ENCODE measurements at regions not wholly inside any gene's neighbourhood (a gene's known extent, or its start where the extent isn't known, plus 50 kb on each side); places are given as distances from the start of the nearest gene placed in this dataset.

DNA sequence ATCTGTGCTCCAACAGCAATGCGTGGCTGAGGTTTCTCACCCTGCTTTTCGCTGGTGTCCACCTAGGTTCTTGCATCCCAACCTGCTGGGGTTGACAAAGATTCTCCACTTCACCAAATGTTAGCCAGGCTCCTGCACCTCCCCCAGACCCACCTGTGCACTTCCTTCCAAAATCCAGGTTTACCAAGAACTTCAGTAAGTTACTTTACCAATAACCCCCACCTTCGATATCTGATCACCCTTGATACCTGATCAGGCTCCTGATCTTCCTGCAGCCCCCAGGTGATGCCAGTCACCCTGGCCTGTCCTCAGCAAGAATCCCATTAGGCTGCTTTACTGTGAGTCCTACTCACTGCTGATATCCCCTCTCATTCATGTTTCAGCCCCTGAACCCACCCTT, 1203.4 kb downstream of the TBC1D22A start:
- TF ChIP-seq, protein P1, sequence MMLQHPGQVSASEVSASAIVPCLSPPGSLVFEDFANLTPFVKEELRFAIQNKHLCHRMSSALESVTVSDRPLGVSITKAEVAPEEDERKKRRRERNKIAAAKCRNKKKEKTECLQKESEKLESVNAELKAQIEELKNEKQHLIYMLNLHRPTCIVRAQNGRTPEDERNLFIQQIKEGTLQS (IDR thresholded peaks at IDR 0.05): no peak
- TF ChIP-seq TCF7L2 (IDR thresholded peaks at IDR 0.05; ENCODE audit: borderline replicate concordance, extremely low read depth, insufficient read depth, insufficient read length) (no peak), POLR2AphosphoS5 (IDR thresholded peaks at IDR 0.05; ENCODE audit: low read depth, low read length) (no peak), EZH2phosphoT487 (IDR thresholded peaks at IDR 0.05; ENCODE audit: borderline replicate concordance) (no peak), EGR1 (IDR thresholded peaks at IDR 0.05; ENCODE audit: low read depth) (no peak), ZFX (IDR thresholded peaks at IDR 0.05) (no peak), SP1 (IDR thresholded peaks at IDR 0.05; ENCODE audit: low read depth) (no peak), ELF1 (IDR thresholded peaks at IDR 0.05; ENCODE audit: borderline replicate concordance, low read depth) (no peak)
- TF ChIP-seq, protein P2, sequence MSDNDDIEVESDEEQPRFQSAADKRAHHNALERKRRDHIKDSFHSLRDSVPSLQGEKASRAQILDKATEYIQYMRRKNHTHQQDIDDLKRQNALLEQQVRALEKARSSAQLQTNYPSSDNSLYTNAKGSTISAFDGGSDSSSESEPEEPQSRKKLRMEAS (IDR thresholded peaks at IDR 0.05): no peak
- TF ChIP-seq, protein P3, sequence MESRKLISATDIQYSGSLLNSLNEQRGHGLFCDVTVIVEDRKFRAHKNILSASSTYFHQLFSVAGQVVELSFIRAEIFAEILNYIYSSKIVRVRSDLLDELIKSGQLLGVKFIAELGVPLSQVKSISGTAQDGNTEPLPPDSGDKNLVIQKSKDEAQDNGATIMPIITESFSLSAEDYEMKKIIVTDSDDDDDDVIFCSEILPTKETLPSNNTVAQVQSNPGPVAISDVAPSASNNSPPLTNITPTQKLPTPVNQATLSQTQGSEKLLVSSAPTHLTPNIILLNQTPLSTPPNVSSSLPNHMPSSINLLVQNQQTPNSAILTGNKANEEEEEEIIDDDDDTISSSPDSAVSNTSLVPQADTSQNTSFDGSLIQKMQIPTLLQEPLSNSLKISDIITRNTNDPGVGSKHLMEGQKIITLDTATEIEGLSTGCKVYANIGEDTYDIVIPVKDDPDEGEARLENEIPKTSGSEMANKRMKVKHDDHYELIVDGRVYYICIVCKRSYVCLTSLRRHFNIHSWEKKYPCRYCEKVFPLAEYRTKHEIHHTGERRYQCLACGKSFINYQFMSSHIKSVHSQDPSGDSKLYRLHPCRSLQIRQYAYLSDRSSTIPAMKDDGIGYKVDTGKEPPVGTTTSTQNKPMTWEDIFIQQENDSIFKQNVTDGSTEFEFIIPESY (IDR thresholded peaks at IDR 0.05; ENCODE audit: extremely low read depth, insufficient replicate concordance, low read length): no peak
- Histone ChIP-seq H3K9me2 (ENCODE audit: insufficient read depth) (no peaks in the 10 kb centered on the region), H3K4me1 (ENCODE audit: control insufficient read depth in 1 of 2, insufficient read depth in 2 of 2, low read length in 2 of 2) (no peaks in the 10 kb centered on the region), H3K79me2 (ENCODE audit: insufficient read depth, low read length) (no peaks in the 10 kb centered on the region), H3K4me2 (ENCODE audit: low read length) (no peak overlapping the region), H2AFZ (ENCODE audit: low read depth, low read length, poor library complexity, severe bottlenecking) (no peak overlapping the region), H3K27ac (ENCODE audit: low read depth, low read length) (no peak overlapping the region), H3K9me3 (ENCODE audit: control insufficient read depth in 1 of 2, insufficient read depth in 1 of 2, low read depth in 1 of 2, low read length in 2 of 2) (no peaks in the 10 kb centered on the region), H3K9ac (ENCODE audit: low read length) (no peak overlapping the region), H3K27me3 (ENCODE audit: insufficient read depth, low read length) (no peaks in the 10 kb centered on the region; the same call in 1 of the 2 replicates), H3K36me3 (ENCODE audit: control insufficient read depth in 1 of 2, insufficient read depth in 2 of 2, low read length in 2 of 2) (no peaks in the 10 kb centered on the region), H3K4me3 (replicated peaks in 1 of 2; ENCODE audit: low read depth in 1 of 2, low read length in 2 of 2) (no peak overlapping the region), H4K20me1 (ENCODE audit: insufficient read depth) (no peaks in the 10 kb centered on the region)
- intact Hi-C loops (cut with micrococcal nuclease): no loop called here
- ChIA-PET POLR2A (no interaction called here), RAD21 (ENCODE audit: low non-redundant PET in 1 of 2, low total read pairs in 2 of 2, uncharacterized antibody in 2 of 2, unreplicated experiment in 2 of 2) (no interaction called here), CTCF (no interaction called here)
- ATAC-seq (no peak), DNase-seq (ENCODE audit: low read depth, low spot score) (no peak)
- no TSS peak for BruUV-seq (replicated peaks)
